T-cell (primary cell): ENCODE measurements at regions not wholly inside any gene's neighbourhood (a gene's known extent, or its start where the extent isn't known, plus 50 kb on each side); places are given as distances from the start of the nearest gene placed in this dataset.

ENCODE experiments used
- ATAC-seq, 4 experiments: fragments of 200-7000 bp in 3 of 4; fragments of 150-1000 bp in 1 of 4; cut with Tn5 transposase; replicated peaks in 1 of 4; 1 replicate in 3 of 4; 2 replicates in 1 of 4; pipeline ENCODE4 v1.10.0; 2021; ENCODE audit warnings: moderate library complexity in 3 of 4, mild to moderate bottlenecking in 2 of 4, moderate number of reproducible peaks in 1 of 4
- CTCF ChIA-PET, 2 donors: fragments of 300-600 bp; sonication (Branson Sonifier 250); formaldehyde crosslinking; loops; one replicate each; lab custom pipeline; 2022; ENCODE audit warnings: antibody characterized with exemption in 2 of 2; lab: Charles Lee
- POLR2A ChIA-PET, 2 donors: fragments of 300-600 bp; sonication (Branson Sonifier 250); formaldehyde crosslinking; loops; one replicate each; lab custom pipeline; 2022; ENCODE audit warnings: antibody characterized with exemption in 2 of 2; lab: Charles Lee
- DNase-seq, 35 experiments: peaks; one replicate each; pipeline versions ENCODE4 v3.0.0 to v3.0.0-alpha.2; 2013 to 2023
- H3K27ac ChIP-seq: one replicate; pipeline ENCODE4 v1.5.1; 2013; ENCODE audit warnings: low read length
- H3K27me3 ChIP-seq, 2 experiments: replicated peaks in 1 of 2; 1 replicate in 1 of 2; 2 replicates in 1 of 2; pipeline versions ENCODE4 v1.6.1 to v1.7.0; 2013; ENCODE audit warnings: low read length in 1 of 2, mixed read lengths in 1 of 2; ENCODE audit not compliant: control insufficient read depth in 2 of 2, insufficient read depth in 2 of 2; ENCODE audit errors: extremely low read depth in 1 of 2
- H3K36me3 ChIP-seq, 2 donors: 1 replicate in 1 of 2; 2 replicates in 1 of 2; pipeline versions ENCODE4 v1.6.1 to v1.7.0; 2013; ENCODE audit warnings: low read length in 1 of 2; ENCODE audit not compliant: control insufficient read depth in 2 of 2, insufficient read depth in 1 of 2; ENCODE audit errors: extremely low read depth in 1 of 2
- H3K4me1 ChIP-seq, 2 experiments: 1 replicate in 1 of 2; 2 replicates in 1 of 2; pipeline versions ENCODE4 v1.6.1 to v1.7.0; 2013; ENCODE audit warnings: low read length in 2 of 2, mixed read lengths in 1 of 2; ENCODE audit not compliant: insufficient read depth in 2 of 2, control insufficient read depth in 1 of 2; ENCODE audit errors: extremely low read depth in 1 of 2
- H3K4me3 ChIP-seq, 2 donors: 1 replicate in 1 of 2; 2 replicates in 1 of 2; pipeline versions ENCODE4 v1.5.1 to v1.7.0; 2013; ENCODE audit warnings: mild to moderate bottlenecking in 2 of 2, low read length in 1 of 2, moderate library complexity in 1 of 2; ENCODE audit not compliant: control insufficient read depth in 1 of 2; ENCODE audit errors: extremely low read depth in 1 of 2
- H3K9me3 ChIP-seq: 2 replicates; pipeline ENCODE4 v1.7.0; 2013
- H3K27ac Mint-ChIP-seq, 2 donors: one replicate each; pipeline ENCODE4 v1.8.0; 2020 to 2021; ENCODE audit warnings: mild to moderate bottlenecking in 2 of 2, mixed read lengths in 2 of 2
- H3K27me3 Mint-ChIP-seq, 2 donors: one replicate each; pipeline ENCODE4 v1.8.0; 2021 to 2022; ENCODE audit warnings: mixed read lengths in 2 of 2
- H3K36me3 Mint-ChIP-seq: one replicate; pipeline ENCODE4 v1.8.0; 2021; ENCODE audit warnings: mixed read lengths
- H3K4me1 Mint-ChIP-seq, 3 donors: one replicate each; pipeline ENCODE4 v1.8.0; 2020 to 2022; ENCODE audit warnings: mixed read lengths in 3 of 3, mild to moderate bottlenecking in 1 of 3
- H3K4me3 Mint-ChIP-seq, 3 donors: one replicate each; pipeline ENCODE4 v1.8.0; 2020 to 2022; ENCODE audit warnings: mild to moderate bottlenecking in 3 of 3, mixed read lengths in 3 of 3, moderate library complexity in 3 of 3
- H3K9me3 Mint-ChIP-seq, 3 donors: one replicate each; pipeline ENCODE4 v1.8.0; 2020 to 2022; ENCODE audit warnings: mixed read lengths in 3 of 3
- WGBS: methylation state at CpG from one replicate; pipeline ENCODE4 v1.1.5; 2013; ENCODE audit warnings: missing lambda C conversion rate; ENCODE audit not compliant: insufficient coverage; 5-methylcytosine and 5-hydroxymethylcytosine counted together

DNA sequence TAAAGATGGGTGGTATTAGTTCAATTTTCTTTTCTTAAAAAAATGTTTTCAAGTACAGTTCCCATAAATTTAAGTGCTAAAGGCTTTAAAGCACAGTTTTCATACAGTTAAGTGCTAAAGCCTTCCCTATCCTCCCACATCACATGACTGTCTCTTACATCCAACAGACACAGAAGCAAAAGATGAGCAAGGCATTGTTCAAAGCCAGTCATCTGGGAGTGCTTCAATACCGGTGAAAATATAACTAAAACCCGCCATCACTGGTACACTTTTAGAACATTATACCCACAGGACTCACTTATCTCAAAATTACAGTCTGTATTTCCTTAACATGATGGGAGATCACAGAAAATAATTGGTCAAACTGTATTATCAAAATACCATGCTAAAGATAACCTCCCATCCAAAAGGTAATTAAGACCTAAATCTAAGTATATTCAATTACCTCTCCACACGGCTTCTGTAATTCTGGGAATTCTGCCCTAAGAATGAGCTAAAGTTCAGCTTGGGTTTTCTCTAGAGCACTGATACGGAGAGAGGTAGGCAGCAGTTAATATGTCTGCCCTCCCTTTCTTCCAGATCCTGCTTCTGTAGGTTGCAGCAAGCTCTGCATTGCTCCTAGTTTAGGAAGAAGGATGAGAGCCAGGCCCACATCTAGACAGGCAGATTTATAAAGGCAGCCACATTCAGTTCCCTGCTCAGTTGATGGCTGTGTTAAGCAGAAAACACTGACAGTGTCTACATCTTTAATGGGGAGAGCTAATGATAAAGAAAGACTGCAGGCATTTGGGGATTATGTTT, 474.8 kb upstream of the PFKP start:
- 67% methylated on average over 1 of the region's 4 CpGs for WGBS
- Mint-ChIP-seq H3K4me1 (no peaks in the 10 kb centered on the region), H3K27ac (no peak overlapping the region), H3K36me3 (no peaks in the 10 kb centered on the region), H3K4me3 (no peak overlapping the region), H3K9me3 (no peaks in the 10 kb centered on the region), H3K27me3 (peaks cover 6 to 9% of the 10 kb centered on the region in 2 donors)
- ATAC-seq (no peak), DNase-seq (no peak)
- H3K27ac ChIP-seq: no peak overlapping the region
- H3K36me3 ChIP-seq: no peaks in the 10 kb centered on the region
- CTCF ChIA-PET: no interaction called here
- no peaks in the 10 kb centered on the region for H3K4me1 ChIP-seq
- POLR2A ChIA-PET: no interaction called here
- no peak overlapping the region for H3K4me3 ChIP-seq
- peaks cover 0 to 6% of the 10 kb centered on the region in 2 experiments for H3K27me3 ChIP-seq
- no peaks in the 10 kb centered on the region for H3K9me3 ChIP-seq

DNA sequence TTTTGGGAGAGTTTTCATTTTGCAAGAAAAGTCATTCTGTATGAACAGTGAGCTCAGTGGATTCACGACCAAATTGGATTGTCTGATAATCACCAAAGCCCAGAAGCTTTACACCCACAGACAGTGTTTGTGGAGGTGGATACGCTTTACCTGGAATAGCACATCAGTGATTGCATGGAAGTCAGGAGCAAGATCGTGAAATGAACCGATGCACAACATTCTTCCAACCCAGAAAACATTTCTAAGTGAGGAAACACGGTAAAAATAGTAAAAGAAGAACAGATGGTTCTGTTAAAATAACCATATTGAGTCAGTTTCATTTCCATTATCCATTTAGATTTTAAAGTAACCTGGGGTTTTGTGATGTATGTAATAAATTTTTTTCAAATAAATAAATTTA, 478.2 kb upstream of the PFKP start:
- Mint-ChIP-seq H3K4me3 (no peak overlapping the region), H3K4me1 (no peaks in the 10 kb centered on the region), H3K36me3 (no peaks in the 10 kb centered on the region), H3K27ac (no peak overlapping the region), H3K9me3 (no peaks in the 10 kb centered on the region), H3K27me3 (peaks cover 6 to 9% of the 10 kb centered on the region in 2 donors)
- Histone ChIP-seq H3K27me3 (no peaks in the 10 kb centered on the region), H3K36me3 (no peaks in the 10 kb centered on the region), H3K4me1 (no peaks in the 10 kb centered on the region), H3K27ac (no peak overlapping the region), H3K9me3 (no peaks in the 10 kb centered on the region), H3K4me3 (no peak overlapping the region)
- ChIA-PET CTCF (no interaction called here), POLR2A (no interaction called here)
- 100% methylated on average over 1 of the region's 5 CpGs for WGBS
- ATAC-seq: no peak
- no peak for DNase-seq

DNA sequence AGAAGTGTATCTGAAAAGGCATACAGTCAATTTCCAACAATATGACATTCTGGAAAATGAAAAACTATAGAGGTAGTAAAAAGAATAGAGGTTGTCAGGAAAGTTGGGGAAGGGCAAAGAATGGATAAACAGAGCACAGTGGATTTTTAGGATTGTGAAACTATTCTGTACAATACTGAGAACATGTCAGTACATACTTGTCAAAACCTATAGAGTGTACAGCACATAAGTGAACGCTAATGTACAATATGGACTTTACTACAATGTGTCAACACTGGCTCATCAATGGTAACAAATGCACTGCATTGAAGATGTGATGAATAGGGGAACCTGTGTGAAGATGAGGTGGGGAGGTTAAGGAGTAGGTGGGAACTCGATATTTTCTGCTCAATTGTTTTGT, 483.0 kb upstream of the PFKP start:
- POLR2A ChIA-PET: no interaction called here
- H3K27me3 ChIP-seq: no peaks in the 10 kb centered on the region
- H3K27ac ChIP-seq: no peak overlapping the region
- no peak for DNase-seq
- no peaks in the 10 kb centered on the region for H3K9me3 Mint-ChIP-seq
- H3K4me3 ChIP-seq: no peak overlapping the region
- ATAC-seq: no peak
- H3K9me3 ChIP-seq: no peaks in the 10 kb centered on the region
- no peak overlapping the region for H3K4me3 Mint-ChIP-seq
- no peaks in the 10 kb centered on the region for H3K4me1 Mint-ChIP-seq
- WGBS: no CpG with 5 or more reads among the region's 2 CpGs
- no peak overlapping the region for H3K27ac Mint-ChIP-seq
- CTCF ChIA-PET: no interaction called here
- no peaks in the 10 kb centered on the region for H3K4me1 ChIP-seq
- no peaks in the 10 kb centered on the region for H3K36me3 Mint-ChIP-seq
- no peaks in the 10 kb centered on the region for H3K36me3 ChIP-seq
- H3K27me3 Mint-ChIP-seq: peaks cover 5 to 8% of the 10 kb centered on the region in 2 donors

DNA sequence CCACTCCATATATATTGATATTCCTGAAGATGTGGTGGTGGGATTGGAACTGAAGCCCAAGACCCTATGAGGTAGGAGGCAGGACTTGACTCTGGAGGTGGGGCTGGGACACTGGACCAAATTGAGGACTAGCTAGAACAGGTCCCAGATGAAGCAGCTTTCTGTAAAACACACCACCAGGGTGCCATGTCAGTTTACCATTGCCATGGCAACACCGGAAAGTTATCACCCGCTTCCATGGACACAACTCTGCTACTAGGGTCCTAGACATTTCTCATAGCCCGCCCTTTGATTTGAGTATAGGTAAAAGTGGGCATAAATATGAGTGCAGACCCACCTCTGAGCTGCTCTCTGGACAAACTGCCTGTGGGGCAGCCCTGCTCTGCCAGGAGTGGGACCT, 490.5 kb upstream of the PFKP start:
- Mint-ChIP-seq H3K27me3 (peaks cover 3 to 10% of the 10 kb centered on the region in 2 donors), H3K4me1 (no peaks in the 10 kb centered on the region), H3K36me3 (no peaks in the 10 kb centered on the region), H3K4me3 (no peak overlapping the region), H3K9me3 (no peaks in the 10 kb centered on the region), H3K27ac (no peak overlapping the region)
- no peak for ATAC-seq
- Histone ChIP-seq H3K4me3 (no peak overlapping the region), H3K4me1 (no peaks in the 10 kb centered on the region), H3K36me3 (no peaks in the 10 kb centered on the region), H3K27me3 (peaks cover 0 to 2% of the 10 kb centered on the region in 2 experiments), H3K9me3 (no peaks in the 10 kb centered on the region), H3K27ac (no peak overlapping the region)
- no peak for DNase-seq
- WGBS: 60% methylated on average over 1 of the region's 3 CpGs
- CTCF ChIA-PET: no interaction called here
- POLR2A ChIA-PET: no interaction called here

DNA sequence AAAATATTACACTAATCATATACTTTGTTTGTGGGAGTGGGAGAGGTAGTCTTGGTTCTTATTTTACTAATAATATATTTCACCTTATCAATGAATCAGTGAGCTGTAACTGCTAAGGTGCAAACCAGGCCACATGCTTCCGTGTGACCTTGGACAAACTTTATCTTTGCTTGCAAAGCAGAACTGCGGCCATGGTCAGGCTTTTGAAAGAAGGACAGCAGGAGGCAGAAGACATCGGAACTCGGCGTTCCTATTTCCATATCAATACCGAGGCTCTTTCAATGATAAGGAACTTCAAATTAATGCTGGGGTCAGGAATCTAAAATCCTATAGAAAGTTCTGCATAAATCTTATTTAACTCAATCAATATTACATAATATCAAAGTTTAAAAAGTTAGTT, 491.9 kb upstream of the PFKP start:
- DNase-seq: no peak
- H3K4me3 Mint-ChIP-seq: no peak overlapping the region
- Histone ChIP-seq H3K4me3 (no peak overlapping the region), H3K27me3 (peaks cover 0 to 2% of the 10 kb centered on the region in 2 experiments), H3K36me3 (no peaks in the 10 kb centered on the region), H3K4me1 (no peaks in the 10 kb centered on the region), H3K9me3 (no peaks in the 10 kb centered on the region), H3K27ac (no peak overlapping the region)
- no peak overlapping the region for H3K27ac Mint-ChIP-seq
- no peaks in the 10 kb centered on the region for H3K4me1 Mint-ChIP-seq
- peaks cover 3 to 12% of the 10 kb centered on the region in 2 donors for H3K27me3 Mint-ChIP-seq
- POLR2A ChIA-PET: no interaction called here
- CTCF ChIA-PET: interaction anchor here in 1 of 2 donors (0.6 kb wide), 1 partner anchor 11 kb away, joined by 3 read pairs; no protein-coding TSS in a partner anchor
- H3K9me3 Mint-ChIP-seq: no peaks in the 10 kb centered on the region
- no peak for ATAC-seq
- no peaks in the 10 kb centered on the region for H3K36me3 Mint-ChIP-seq
- WGBS: no CpG with 5 or more reads among the region's 6 CpGs

DNA sequence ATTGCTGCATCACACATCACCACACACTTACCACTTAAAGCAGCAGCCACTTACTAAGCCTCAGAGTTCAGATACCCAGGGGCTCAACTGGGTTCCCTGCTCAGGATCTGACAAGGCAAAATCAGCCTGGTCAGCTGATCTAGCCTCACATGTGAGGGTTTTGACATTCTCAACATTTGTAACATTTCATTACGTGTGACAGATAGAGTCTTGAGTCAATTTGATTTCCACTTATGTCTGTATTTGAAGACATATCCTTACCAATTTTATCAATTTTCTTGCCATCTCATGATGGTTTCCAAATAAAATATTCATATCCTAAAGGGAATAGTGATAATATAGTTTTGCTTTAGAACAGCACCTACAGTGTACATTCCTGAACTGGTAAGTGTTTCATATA, 494.7 kb upstream of the PFKP start:
- Mint-ChIP-seq H3K4me1 (no peaks in the 10 kb centered on the region), H3K9me3 (no peaks in the 10 kb centered on the region), H3K27me3 (peaks cover 3 to 7% of the 10 kb centered on the region in 2 donors), H3K4me3 (no peak overlapping the region), H3K36me3 (no peaks in the 10 kb centered on the region), H3K27ac (no peak overlapping the region)
- ATAC-seq (no peak), DNase-seq (no peak)
- Histone ChIP-seq H3K27ac (no peak overlapping the region), H3K4me1 (no peaks in the 10 kb centered on the region), H3K4me3 (no peak overlapping the region), H3K27me3 (peaks cover 0 to 2% of the 10 kb centered on the region in 2 experiments), H3K9me3 (no peaks in the 10 kb centered on the region), H3K36me3 (no peaks in the 10 kb centered on the region)
- POLR2A ChIA-PET: no interaction called here
- CTCF ChIA-PET: no interaction called here
- WGBS: no CpG with 5 or more reads among the region's 1 CpG
